GM21786 (cell line): ENCODE measurements at regions not wholly inside any gene's neighbourhood (a gene's known extent, or its start where the extent isn't known, plus 50 kb on each side); places are given as distances from the start of the nearest gene placed in this dataset.
"Not testable (repeated sequence)": the region's sequence is repeated elsewhere in the genome, so short reads cannot be mapped to it uniquely, and the experiment has no call there.

Experiments used
- ATAC-seq: cut with Tn5 transposase; IDR thresholded peaks from one replicate; pipeline ENCODE4 v1.9.1; 2021; ENCODE audit not compliant: unreplicated experiment

DNA sequence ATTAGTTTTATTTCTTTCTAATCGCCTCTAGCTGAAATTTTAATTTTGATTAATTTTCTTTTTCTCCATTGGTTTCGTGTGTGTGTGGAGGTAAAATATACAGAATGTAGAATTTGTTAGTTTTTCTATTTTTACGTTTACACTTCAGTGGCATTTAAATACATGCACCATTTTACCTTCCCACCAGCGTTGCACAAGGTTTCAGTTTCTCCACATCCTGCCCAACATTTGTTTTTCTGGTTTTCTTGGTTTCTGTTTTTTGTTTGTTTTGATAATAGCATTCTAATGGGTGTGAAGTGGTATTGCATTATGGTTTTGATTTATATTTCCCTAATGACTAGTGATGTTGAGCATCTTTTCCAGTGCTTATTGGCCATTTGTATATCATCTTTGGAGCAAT, 871.4 kb upstream of the DEFB115 start:
- ATAC-seq: not testable (repeated sequence)

DNA sequence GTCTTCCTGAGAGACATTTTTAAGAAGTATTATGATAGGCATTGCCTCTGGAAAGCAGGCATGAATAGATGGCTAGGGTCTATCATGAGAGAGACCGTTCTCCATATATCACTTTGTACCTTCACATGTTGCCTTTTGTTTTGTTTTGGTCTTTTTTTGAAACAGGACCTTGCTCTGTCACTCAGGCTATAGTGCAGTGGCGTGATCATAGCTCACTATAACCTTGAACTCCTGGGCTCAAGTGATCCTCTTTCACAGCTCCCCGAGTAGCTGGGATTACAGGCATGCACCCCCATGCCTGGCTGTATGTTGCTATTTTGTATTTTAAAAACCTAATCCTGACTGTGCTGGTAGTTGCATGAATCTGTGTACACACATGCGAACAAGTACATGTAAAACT, 869.6 kb upstream of the DEFB115 start:
- not testable (repeated sequence) for ATAC-seq

DNA sequence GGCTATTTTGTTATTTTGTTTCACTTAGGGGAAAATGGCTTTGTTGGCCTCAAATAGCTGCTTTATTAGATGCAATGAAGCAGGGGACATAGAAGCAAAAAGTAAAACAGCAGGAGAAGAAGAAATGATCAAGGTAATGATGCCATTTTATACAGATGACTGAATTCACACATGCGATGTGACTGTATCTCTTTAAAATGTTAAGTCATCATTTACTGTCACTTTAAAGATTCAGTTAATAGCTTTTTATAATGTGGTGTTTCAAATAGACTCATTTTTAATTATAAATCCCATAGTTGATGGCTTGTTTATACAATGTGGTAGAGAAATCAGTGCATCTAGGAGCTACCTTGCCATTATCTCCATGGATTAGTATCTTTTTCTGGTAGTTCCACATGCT, 863.9 kb upstream of the DEFB115 start:
- ATAC-seq: not testable (repeated sequence)

GRCh38 chr20:30397111-30397510, 860.4 kb upstream of the DEFB115 start:
- ATAC-seq: not testable (repeated sequence)

- not testable (repeated sequence) for ATAC-seq
Measured at GRCh38 chr20:30405061-30405460, 852.4 kb upstream of the DEFB115 start.

- not testable (repeated sequence) for ATAC-seq
Measured at GRCh38 chr20:30405585-30405984, 851.9 kb upstream of the DEFB115 start.

GRCh38 chr20:30406370-30406769, 851.1 kb upstream of the DEFB115 start:
- ATAC-seq: not testable (repeated sequence)

DNA sequence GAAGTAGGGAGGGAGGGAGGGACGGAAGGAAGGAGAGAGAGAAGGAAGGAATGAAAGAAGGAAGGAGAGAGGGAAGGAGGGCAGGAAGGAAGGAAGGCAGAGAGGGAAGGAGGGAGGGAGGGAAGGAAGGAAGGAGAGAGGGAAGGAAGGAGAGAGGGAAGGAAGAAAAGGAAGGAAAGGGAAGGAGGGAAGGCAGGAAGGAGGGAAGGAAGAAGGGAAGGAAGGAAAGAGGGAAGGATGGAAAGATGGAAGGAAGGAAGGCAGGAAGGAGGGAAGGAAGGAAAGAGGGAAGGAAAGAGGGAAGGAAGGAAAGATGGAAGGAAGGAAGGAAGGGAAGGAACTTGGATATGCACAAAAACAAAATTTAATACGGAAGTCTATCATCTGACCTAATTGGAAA, 844.5 kb upstream of the DEFB115 start:
- ATAC-seq: no peak

DNA sequence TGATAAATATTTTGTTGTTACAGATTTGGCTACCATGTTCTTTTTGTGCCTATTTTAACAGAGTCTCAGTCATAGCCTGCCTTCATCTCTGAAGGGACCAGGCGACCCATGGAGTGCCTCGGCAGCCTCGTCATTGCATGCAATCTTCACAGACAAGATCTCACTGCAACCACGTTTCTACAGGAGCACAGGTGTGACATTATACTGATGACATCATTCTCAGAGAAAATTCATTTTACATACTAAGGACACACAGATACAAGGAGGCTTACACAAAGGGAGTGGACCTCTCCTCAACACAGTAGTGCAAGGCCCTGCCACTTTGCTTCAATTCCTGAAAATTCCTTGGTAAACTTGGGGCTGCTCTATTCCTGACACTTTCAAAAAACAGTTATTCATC, 840.1 kb upstream of the DEFB115 start:
- ATAC-seq: not testable (repeated sequence)

DNA sequence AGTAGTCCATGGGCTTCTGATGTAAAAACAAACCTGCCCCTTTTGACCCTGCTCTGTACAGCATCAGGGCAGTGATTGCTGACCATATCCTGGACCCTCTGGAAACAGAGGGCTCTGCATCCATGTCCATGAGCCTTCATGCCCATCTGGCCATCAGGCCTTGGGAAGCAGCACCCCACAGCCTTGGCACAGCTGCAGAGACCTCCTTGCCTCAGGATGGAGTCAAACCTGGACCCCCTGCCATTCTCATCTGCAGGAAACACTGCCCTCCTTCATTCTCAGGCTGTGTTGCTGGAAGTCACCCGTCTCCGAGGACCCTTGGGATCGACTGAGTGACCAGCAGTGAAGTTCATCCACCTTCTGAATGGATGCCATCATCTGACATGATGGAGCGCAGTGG, 839.1 kb upstream of the DEFB115 start:
- not testable (repeated sequence) for ATAC-seq

DNA sequence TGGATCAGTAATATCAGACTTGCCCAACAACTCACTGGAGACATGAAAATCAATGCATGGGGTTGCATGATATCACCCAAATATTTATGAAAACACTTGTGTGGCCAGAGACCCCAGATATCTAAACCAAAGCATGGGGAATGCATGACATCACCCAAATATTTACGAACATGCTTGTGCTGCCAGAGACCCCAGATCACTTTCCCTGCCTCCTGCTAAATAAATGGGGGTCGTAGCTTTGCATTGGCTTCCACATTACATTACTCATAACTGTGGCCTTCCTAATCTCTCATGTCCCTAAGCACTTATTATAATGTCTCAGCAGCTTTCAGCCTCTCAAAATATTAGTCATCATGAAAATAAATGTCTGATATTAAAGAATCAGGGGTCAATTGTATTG, 838.0 kb upstream of the DEFB115 start:
- ATAC-seq: no peak

GRCh38 chr20:30419871-30420420, 837.5 kb upstream of the DEFB115 start:
- not testable (repeated sequence) for ATAC-seq
